ENCODE measurements at regions not wholly inside any gene's neighbourhood (a gene's known extent, or its start where the extent isn't known, plus 50 kb on each side); places are given as distances from the start of the nearest gene placed in this dataset.

- no peak for DNase-seq
These were observed 135.7 kb downstream of the ASB1 start for GRCh38 chr2:238562446-238562845.

- no peak for DNase-seq
These were observed 136.8 kb downstream of the ASB1 start for GRCh38 chr2:238563551-238563950.

GRCh38 chr2:238564286-238564920 lies 137.7 kb downstream of the ASB1 start:
- no peak for DNase-seq

- no peak for DNase-seq
These were observed 138.3 kb downstream of the ASB1 start for GRCh38 chr2:238565031-238565430.

- DNase-seq, result no peak
These were observed 139.4 kb downstream of the ASB1 start for GRCh38 chr2:238566001-238566645.

GRCh38 chr2:238567067-238567855 lies 140.5 kb downstream of the ASB1 start:
- DNase-seq, result no peak

- no peak for DNase-seq
These were observed 141.3 kb downstream of the ASB1 start for GRCh38 chr2:238567996-238568395.

- DNase-seq, result no peak
These were observed 142.0 kb downstream of the ASB1 start for GRCh38 chr2:238568455-238569440.

- no peak for DNase-seq
These were observed 142.9 kb downstream of the ASB1 start for GRCh38 chr2:238569507-238570195.

GRCh38 chr2:238570391-238570790 lies 143.7 kb downstream of the ASB1 start:
- no peak for DNase-seq

GRCh38 chr2:238570926-238571325 lies 144.2 kb downstream of the ASB1 start:
- DNase-seq, result no peak

- no peak for DNase-seq
These were observed 145.1 kb downstream of the ASB1 start for GRCh38 chr2:238571661-238572372.

- DNase-seq, result peak; percentile 30
These were observed 146.5 kb downstream of the ASB1 start for GRCh38 chr2:238573065-238573778.

GRCh38 chr2:238573916-238574315 lies 147.2 kb downstream of the ASB1 start:
- DNase-seq, result no peak

- no peak for DNase-seq
These were observed 148.0 kb downstream of the ASB1 start for GRCh38 chr2:238574490-238575271.

- no peak for DNase-seq
These were observed 149.9 kb downstream of the ASB1 start for GRCh38 chr2:238576674-238577073.

GRCh38 chr2:238578256-238578655 lies 151.5 kb downstream of the ASB1 start:
- DNase-seq, result no peak

GRCh38 chr2:238580486-238580885 lies 153.8 kb downstream of the ASB1 start:
- no peak for DNase-seq

- DNase-seq, result no peak
These were observed 154.4 kb downstream of the ASB1 start for GRCh38 chr2:238581126-238581525.

- DNase-seq, result no peak
These were observed 155.4 kb downstream of the ASB1 start for GRCh38 chr2:238582159-238582558.

Measured in hematopoietic multipotent progenitor cell treated with erythropoietin and hydrocortisone succinate and interleukin-3 and kit ligand, for 6 days (in vitro differentiated cells).